Myocyte (in vitro differentiated cells): ENCODE measurements at regions not wholly inside any gene's neighbourhood (a gene's known extent, or its start where the extent isn't known, plus 50 kb on each side); places are given as distances from the start of the nearest gene placed in this dataset.

Source experiments
- DNase-seq: peaks from one replicate; pipeline ENCODE4 v3.0.0-alpha.2; 2012; ENCODE audit warnings: low read depth

GRCh38 chr2:24439971-24440340 lies 51.1 kb upstream of the NCOA1 start:
- DNase-seq: no peak

- DNase-seq: no peak
Measured at GRCh38 chr2:24439280-24439970, 51.6 kb upstream of the NCOA1 start.

GRCh38 chr2:24438106-24438505 lies 52.9 kb upstream of the NCOA1 start:
- DNase-seq: no peak

GRCh38 chr2:24435391-24436316 lies 55.4 kb upstream of the NCOA1 start:
- peak; percentile 97 for DNase-seq

GRCh38 chr2:24434541-24434940 lies 56.5 kb upstream of the NCOA1 start:
- DNase-seq: no peak

GRCh38 chr2:24432735-24433134 lies 58.3 kb upstream of the NCOA1 start:
- no peak for DNase-seq

GRCh38 chr2:24432121-24432520 lies 58.9 kb upstream of the NCOA1 start:
- DNase-seq: no peak

GRCh38 chr2:24429197-24430074 lies 61.6 kb upstream of the NCOA1 start:
- DNase-seq: no peak

GRCh38 chr2:24424387-24424786 lies 64.1 kb upstream of the ITSN2 start:
- DNase-seq: no peak

GRCh38 chr2:24423095-24423494 lies 62.8 kb upstream of the ITSN2 start:
- DNase-seq: no peak

- peak; percentile 63 for DNase-seq
Measured at GRCh38 chr2:24421668-24422067, 61.3 kb upstream of the ITSN2 start.

GRCh38 chr2:24420373-24420772 lies 60.0 kb upstream of the ITSN2 start:
- no peak for DNase-seq

- no peak for DNase-seq
Measured at GRCh38 chr2:24418166-24418841, 58.0 kb upstream of the ITSN2 start.

- DNase-seq: no peak
Measured at GRCh38 chr2:24412812-24413211, 52.5 kb upstream of the ITSN2 start.

- DNase-seq: no peak
Measured at GRCh38 chr2:24411488-24412151, 51.3 kb upstream of the ITSN2 start.

GRCh38 chr2:24410976-24411375 lies 50.6 kb upstream of the ITSN2 start:
- DNase-seq: peak; percentile 85

GRCh38 chr2:24409700-24410556 lies 49.6 kb upstream of the ITSN2 start:
- DNase-seq: peak; percentile 94
